Thyroid gland (tissue), 4 donors: ENCODE measurements at regions not wholly inside any gene's neighbourhood (a gene's known extent, or its start where the extent isn't known, plus 50 kb on each side); places are given as distances from the start of the nearest gene placed in this dataset.

Experiments
- DNase-seq, 2 donors: peaks; one replicate each; pipeline ENCODE4 v3.0.0-alpha.2; 2019
- H3K27ac ChIP-seq, 3 donors: fragments of 200-600 bp; sonication (generic); 1 replicate in 2 of 3; 2 replicates in 1 of 3; pipeline ENCODE4 v1.5.1; 2016 to 2019; ENCODE audit warnings: mild to moderate bottlenecking in 1 of 3, moderate library complexity in 1 of 3
- H3K27me3 ChIP-seq: fragments of 200-600 bp; sonication (generic); one replicate; pipeline ENCODE4 v1.5.1; 2019
- H3K36me3 ChIP-seq, 2 donors: fragments of 200-600 bp; sonication (generic); one replicate each; pipeline ENCODE4 v1.5.1; 2016 to 2019
- H3K4me1 ChIP-seq, 2 donors: fragments of 200-600 bp; sonication (generic); one replicate each; pipeline ENCODE4 v1.5.1; 2017 to 2019
- H3K4me3 ChIP-seq, 3 donors: fragments of 200-600 bp; sonication (generic); replicated peaks in 1 of 3; 1 replicate in 2 of 3; 2 replicates in 1 of 3; pipeline ENCODE4 v1.5.1; 2016; ENCODE audit warnings: mild to moderate bottlenecking in 1 of 3
- H3K9me3 ChIP-seq: fragments of 200-600 bp; sonication (generic); one replicate; pipeline ENCODE4 v1.5.1; 2017
- CTCF ChIP-seq, 6 experiments: fragments of 200-600 bp in 3 of 6; fragments of 450-650 bp in 3 of 6; sonication (generic) in 3 of 6; IDR thresholded peaks; one replicate each; pipeline ENCODE4 v1.5.1; 2016 to 2019; ENCODE audit warnings: antibody characterized with exemption in 6 of 6, mild to moderate bottlenecking in 2 of 6, inconsistent platforms in 1 of 6, moderate library complexity in 1 of 6
- POLR2A ChIP-seq, 2 donors: fragments of 450-650 bp; IDR thresholded peaks; one replicate each; pipeline ENCODE4 v1.6.1; 2017; ENCODE audit warnings: antibody characterized with exemption in 2 of 2, mild to moderate bottlenecking in 2 of 2, moderate library complexity in 1 of 2
- WGBS, 2 donors: methylation state at CpG; one replicate each; pipeline ENCODE4 v1.1.5; 2017; 5-methylcytosine and 5-hydroxymethylcytosine counted together
- intact Hi-C: fragments of 100-400 bp; cut with DNase I; formaldehyde crosslinking; loops from one replicate; pipeline ENCODE4 v1.15.1; 2023

DNA sequence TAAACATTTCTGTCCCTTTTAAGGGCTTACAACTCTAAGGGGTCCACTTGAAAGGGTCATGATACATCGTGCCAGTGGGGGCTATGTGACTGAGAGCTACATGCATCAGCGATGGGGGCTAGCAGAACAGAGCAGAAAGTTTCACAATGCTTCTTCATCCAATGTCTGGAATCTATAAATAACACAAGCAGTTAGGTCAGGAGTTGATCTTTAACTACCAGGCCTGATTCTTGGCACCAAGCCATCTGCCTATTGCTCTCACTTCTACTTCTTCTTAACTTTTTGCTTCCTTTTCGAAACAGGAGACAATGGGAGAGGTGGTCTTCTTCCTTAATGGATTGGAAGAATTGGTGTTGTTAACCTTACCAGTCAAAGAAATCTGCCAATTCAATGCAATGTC, 410.0 kb downstream of the TGFB2 start:
- H3K36me3 ChIP-seq = no peaks in the 10 kb centered on the region
- intact Hi-C loops = no loop called here
- no peak for DNase-seq
- peaks cover 0 to 10% of the 10 kb centered on the region in 2 donors for H3K4me1 ChIP-seq
- no peaks in the 10 kb centered on the region for H3K9me3 ChIP-seq
- H3K27me3 ChIP-seq = no peaks in the 10 kb centered on the region
- 80 to 89% methylated on average over 3 of the region's 3 CpGs for WGBS, 2 donors
- TF ChIP-seq POLR2A (IDR thresholded peaks at IDR 0.05) (no peak), CTCF (IDR thresholded peaks at IDR 0.05) (no peak)
- H3K27ac ChIP-seq = no peak overlapping the region
- no peak overlapping the region for H3K4me3 ChIP-seq

DNA sequence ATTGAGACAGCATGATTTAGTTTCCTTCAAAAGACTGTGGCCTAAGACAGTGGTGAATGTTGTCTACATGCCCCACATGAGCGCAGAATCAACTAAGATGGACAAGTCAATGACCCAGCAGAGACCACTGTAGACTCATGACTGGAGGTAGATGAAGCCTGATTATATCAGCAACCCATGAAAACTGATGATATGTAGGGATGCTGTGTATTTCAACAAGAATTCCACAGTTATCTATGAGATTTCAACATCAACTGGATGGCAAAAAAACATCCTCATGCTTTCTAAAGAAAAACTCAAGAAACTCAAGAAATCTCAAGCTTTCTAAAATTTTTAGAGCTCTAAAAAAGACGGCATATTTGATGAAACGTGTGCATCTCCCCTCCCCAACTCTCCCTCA, 413.9 kb upstream of the LYPLAL1 start:
- no peak for DNase-seq
- WGBS, 2 donors = 95 to 96% methylated on average over 3 of the region's 3 CpGs
- no peaks in the 10 kb centered on the region for H3K36me3 ChIP-seq
- no peak overlapping the region for H3K4me3 ChIP-seq
- no peaks in the 10 kb centered on the region for H3K9me3 ChIP-seq
- H3K4me1 ChIP-seq = no peaks in the 10 kb centered on the region
- TF ChIP-seq POLR2A (IDR thresholded peaks at IDR 0.05) = no peak
- TF ChIP-seq CTCF (IDR thresholded peaks at IDR 0.05) = no peak
- intact Hi-C loops = no loop called here
- H3K27ac ChIP-seq = no peak overlapping the region
- no peaks in the 10 kb centered on the region for H3K27me3 ChIP-seq

- no peak overlapping the region for H3K4me3 ChIP-seq
- no peak overlapping the region for H3K27ac ChIP-seq
- no peaks in the 10 kb centered on the region for H3K27me3 ChIP-seq
- H3K4me1 ChIP-seq = no peaks in the 10 kb centered on the region
- H3K9me3 ChIP-seq = no peaks in the 10 kb centered on the region
- intact Hi-C loops = no loop called here
- TF ChIP-seq CTCF (IDR thresholded peaks at IDR 0.05) = no peak
- TF ChIP-seq POLR2A (IDR thresholded peaks at IDR 0.05) = no peak
- no peak for DNase-seq
- H3K36me3 ChIP-seq = no peaks in the 10 kb centered on the region
- 86 to 91% methylated on average over 3 of the region's 3 CpGs for WGBS, 2 donors
Observed at GRCh38 chr1:218760601-218761570, 412.8 kb upstream of the LYPLAL1 start.

DNA sequence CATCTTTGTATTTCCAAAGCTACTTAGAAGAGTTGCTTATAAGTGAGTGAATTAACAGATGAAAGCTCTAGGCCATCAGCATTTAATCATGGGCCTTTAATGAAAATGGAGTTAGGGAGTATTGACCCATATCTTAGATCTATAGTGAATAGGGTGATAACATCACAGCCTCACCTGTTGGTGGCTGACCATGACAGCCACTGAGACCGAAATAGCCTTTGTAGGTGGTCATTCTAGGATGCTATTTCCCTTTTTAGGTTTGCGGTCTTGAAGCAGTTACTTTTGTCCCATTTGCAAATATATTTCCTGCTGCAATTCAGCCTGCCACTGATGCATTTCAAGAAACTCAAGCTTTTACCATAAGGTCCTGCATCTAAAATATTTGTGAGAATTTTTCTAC, 410.1 kb upstream of the LYPLAL1 start:
- 90 to 96% methylated on average over 2 of the region's 2 CpGs for WGBS, 2 donors
- no peaks in the 10 kb centered on the region for H3K4me1 ChIP-seq
- no peaks in the 10 kb centered on the region for H3K36me3 ChIP-seq
- DNase-seq = no peak
- TF ChIP-seq CTCF (IDR thresholded peaks at IDR 0.05) = no peak
- TF ChIP-seq POLR2A (IDR thresholded peaks at IDR 0.05) = no peak
- no peak overlapping the region for H3K4me3 ChIP-seq
- H3K9me3 ChIP-seq = no peaks in the 10 kb centered on the region
- no peaks in the 10 kb centered on the region for H3K27me3 ChIP-seq
- no peak overlapping the region for H3K27ac ChIP-seq
- intact Hi-C loops = no loop called here

- Histone ChIP-seq H3K27ac (no peak overlapping the region), H3K36me3 (no peaks in the 10 kb centered on the region), H3K9me3 (no peaks in the 10 kb centered on the region), H3K4me3 (no peak overlapping the region), H3K4me1 (no peaks in the 10 kb centered on the region), H3K27me3 (no peaks in the 10 kb centered on the region)
- WGBS, 2 donors = 71 to 80% methylated on average over 5 of the region's 5 CpGs
- no peak for TF ChIP-seq CTCF (IDR thresholded peaks at IDR 0.05)
- no peak for TF ChIP-seq POLR2A (IDR thresholded peaks at IDR 0.05)
- intact Hi-C loops = no loop called here
- DNase-seq = no peak
Observed at GRCh38 chr1:218765753-218766152, 407.9 kb upstream of the LYPLAL1 start.
